ENCODE measurements at regions not wholly inside any gene's neighbourhood (a gene's known extent, or its start where the extent isn't known, plus 50 kb on each side); places are given as distances from the start of the nearest gene placed in this dataset.

- ChIA-PET CTCF (no interaction called here), POLR2A (no interaction called here)
- H3K36me3 Mint-ChIP-seq (ENCODE audit: insufficient read depth, unreplicated experiment) = no peaks in the 10 kb centered on the region
- no peak overlapping the region for H3K27ac Mint-ChIP-seq (ENCODE audit: unreplicated experiment)
- no peaks in the 10 kb centered on the region for H3K4me1 ChIP-seq
- H3K27me3 ChIP-seq (replicated peaks; ENCODE audit: control insufficient read depth, insufficient read depth, low read length) = no peaks in the 10 kb centered on the region
- intact Hi-C loops (cut with micrococcal nuclease; ENCODE audit: unreplicated experiment) = no loop called here
- DNase-seq = no peak
- no peaks in the 10 kb centered on the region for H3K9me3 Mint-ChIP-seq (ENCODE audit: unreplicated experiment)
- TF ChIP-seq CTCF (IDR thresholded peaks at IDR 0.05; ENCODE audit: insufficient read depth in 1 of 2, low read depth in 1 of 2, low read length in 1 of 2, severe bottlenecking in 1 of 2, unreplicated experiment in 1 of 2) = no peak
- no peaks in the 10 kb centered on the region for H3K9me3 ChIP-seq
- no peaks in the 10 kb centered on the region for H3K27me3 Mint-ChIP-seq (ENCODE audit: insufficient read depth, unreplicated experiment)
- no peaks in the 10 kb centered on the region for H3K4me1 Mint-ChIP-seq (ENCODE audit: low read depth, unreplicated experiment)
- BruUV-seq (replicated peaks) = no TSS peak
- H3K4me3 Mint-ChIP-seq (ENCODE audit: unreplicated experiment) = no peak overlapping the region
- H3K4me3 ChIP-seq (ENCODE audit: low read depth, low read length) = no peak overlapping the region
- H3K36me3 ChIP-seq (ENCODE audit: control insufficient read depth, insufficient read depth, low read length) = no peaks in the 10 kb centered on the region
Observed at GRCh38 chr1:221638595-221638994, 103.3 kb downstream of the DUSP10 start.

GRCh38 chr1:221641811-221642210 is 100.1 kb downstream of the DUSP10 start:
- Histone ChIP-seq H3K4me3 (ENCODE audit: low read depth, low read length) (no peak overlapping the region), H3K9me3 (no peaks in the 10 kb centered on the region), H3K27me3 (replicated peaks; ENCODE audit: control insufficient read depth, insufficient read depth, low read length) (no peaks in the 10 kb centered on the region), H3K4me1 (no peaks in the 10 kb centered on the region), H3K36me3 (ENCODE audit: control insufficient read depth, insufficient read depth, low read length) (no peaks in the 10 kb centered on the region)
- no peak for DNase-seq
- no peak overlapping the region for H3K4me3 Mint-ChIP-seq (ENCODE audit: unreplicated experiment)
- intact Hi-C loops (cut with micrococcal nuclease; ENCODE audit: unreplicated experiment) = no loop called here
- H3K27ac Mint-ChIP-seq (ENCODE audit: unreplicated experiment) = no peak overlapping the region
- H3K9me3 Mint-ChIP-seq (ENCODE audit: unreplicated experiment) = no peaks in the 10 kb centered on the region
- ChIA-PET POLR2A (no interaction called here), CTCF (no interaction called here)
- H3K27me3 Mint-ChIP-seq (ENCODE audit: insufficient read depth, unreplicated experiment) = no peaks in the 10 kb centered on the region
- no peaks in the 10 kb centered on the region for H3K36me3 Mint-ChIP-seq (ENCODE audit: insufficient read depth, unreplicated experiment)
- BruUV-seq (replicated peaks) = no TSS peak
- H3K4me1 Mint-ChIP-seq (ENCODE audit: low read depth, unreplicated experiment) = no peaks in the 10 kb centered on the region
- no peak for TF ChIP-seq CTCF (IDR thresholded peaks at IDR 0.05; ENCODE audit: insufficient read depth in 1 of 2, low read depth in 1 of 2, low read length in 1 of 2, severe bottlenecking in 1 of 2, unreplicated experiment in 1 of 2)

- intact Hi-C loops (cut with micrococcal nuclease; ENCODE audit: unreplicated experiment) = no loop called here
Observed at GRCh38 chr1:221643404-221644144, 98.3 kb downstream of the DUSP10 start.

More at GRCh38 chr1:221643404-221644144, 98.3 kb downstream of the DUSP10 start:
- Mint-ChIP-seq H3K4me1 (ENCODE audit: low read depth, unreplicated experiment) (no peaks in the 10 kb centered on the region), H3K9me3 (ENCODE audit: unreplicated experiment) (no peaks in the 10 kb centered on the region), H3K4me3 (ENCODE audit: unreplicated experiment) (no peak overlapping the region), H3K36me3 (ENCODE audit: insufficient read depth, unreplicated experiment) (no peaks in the 10 kb centered on the region), H3K27ac (ENCODE audit: unreplicated experiment) (no peak overlapping the region), H3K27me3 (ENCODE audit: insufficient read depth, unreplicated experiment) (no peaks in the 10 kb centered on the region)
- ChIA-PET CTCF (no interaction called here), POLR2A (no interaction called here)
- Histone ChIP-seq H3K4me3 (ENCODE audit: low read depth, low read length) (no peak overlapping the region), H3K36me3 (ENCODE audit: control insufficient read depth, insufficient read depth, low read length) (no peaks in the 10 kb centered on the region), H3K4me1 (no peaks in the 10 kb centered on the region), H3K9me3 (no peaks in the 10 kb centered on the region), H3K27me3 (replicated peaks; ENCODE audit: control insufficient read depth, insufficient read depth, low read length) (no peaks in the 10 kb centered on the region)
- TF ChIP-seq CTCF (IDR thresholded peaks at IDR 0.05; ENCODE audit: insufficient read depth in 1 of 2, low read depth in 1 of 2, low read length in 1 of 2, severe bottlenecking in 1 of 2, unreplicated experiment in 1 of 2) = no peak
- no peak for DNase-seq
- no TSS peak for BruUV-seq (replicated peaks)

Data from Caco-2 (cell line).